DOHH2 (cell line): ENCODE measurements at regions not wholly inside any gene's neighbourhood (a gene's known extent, or its start where the extent isn't known, plus 50 kb on each side); places are given as distances from the start of the nearest gene placed in this dataset.

Experiments
- EZH2phosphoT487 ChIP-seq: fragments of 200-600 bp; sonication (generic); IDR thresholded peaks from 2 replicates; pipeline ENCODE4 v1.6.1; 2017; ENCODE audit warnings: borderline replicate concordance, mild to moderate bottlenecking, antibody characterized with exemption, low read length, moderate library complexity, mixed read lengths
- TF ChIP-seq, protein P1 (sequence below): fragments of 200-600 bp; sonication (generic); IDR thresholded peaks from one replicate; pipeline ENCODE4 v1.5.1; 2014; ENCODE audit warnings: antibody characterized with exemption, mild to moderate bottlenecking, low read depth, low read length; ENCODE audit not compliant: poor library complexity, severe bottlenecking

DNA sequence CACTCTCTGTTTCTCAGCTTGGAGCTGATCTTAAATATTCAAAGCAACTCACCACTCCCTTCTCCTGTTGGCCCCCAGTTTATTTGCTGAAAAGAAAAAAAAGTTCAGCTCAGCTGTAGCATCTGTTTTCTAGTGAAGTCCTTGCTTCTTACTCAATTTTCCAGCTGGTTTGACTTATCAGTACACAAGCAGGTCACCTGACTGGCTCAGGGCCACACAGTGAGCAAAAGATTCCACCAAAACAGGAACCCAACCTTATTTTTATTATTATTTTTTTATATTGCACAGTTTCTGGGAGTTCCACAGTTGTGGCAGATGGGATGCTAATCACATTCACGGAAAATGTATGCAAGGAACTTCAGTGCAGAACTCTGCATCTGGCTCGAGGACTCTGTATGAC is 390.7 kb upstream of the RGMA start:
- TF ChIP-seq, protein P1, sequence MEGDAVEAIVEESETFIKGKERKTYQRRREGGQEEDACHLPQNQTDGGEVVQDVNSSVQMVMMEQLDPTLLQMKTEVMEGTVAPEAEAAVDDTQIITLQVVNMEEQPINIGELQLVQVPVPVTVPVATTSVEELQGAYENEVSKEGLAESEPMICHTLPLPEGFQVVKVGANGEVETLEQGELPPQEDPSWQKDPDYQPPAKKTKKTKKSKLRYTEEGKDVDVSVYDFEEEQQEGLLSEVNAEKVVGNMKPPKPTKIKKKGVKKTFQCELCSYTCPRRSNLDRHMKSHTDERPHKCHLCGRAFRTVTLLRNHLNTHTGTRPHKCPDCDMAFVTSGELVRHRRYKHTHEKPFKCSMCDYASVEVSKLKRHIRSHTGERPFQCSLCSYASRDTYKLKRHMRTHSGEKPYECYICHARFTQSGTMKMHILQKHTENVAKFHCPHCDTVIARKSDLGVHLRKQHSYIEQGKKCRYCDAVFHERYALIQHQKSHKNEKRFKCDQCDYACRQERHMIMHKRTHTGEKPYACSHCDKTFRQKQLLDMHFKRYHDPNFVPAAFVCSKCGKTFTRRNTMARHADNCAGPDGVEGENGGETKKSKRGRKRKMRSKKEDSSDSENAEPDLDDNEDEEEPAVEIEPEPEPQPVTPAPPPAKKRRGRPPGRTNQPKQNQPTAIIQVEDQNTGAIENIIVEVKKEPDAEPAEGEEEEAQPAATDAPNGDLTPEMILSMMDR, result no peak
- TF ChIP-seq EZH2phosphoT487, result no peak
